Uterus (tissue), 3 donors: ENCODE measurements at regions not wholly inside any gene's neighbourhood (a gene's known extent, or its start where the extent isn't known, plus 50 kb on each side); places are given as distances from the start of the nearest gene placed in this dataset.

Source experiments
- DNase-seq, 2 donors: peaks; one replicate each; pipeline ENCODE4 v3.0.0-alpha.2; 2019 to 2020
- H3K27ac ChIP-seq, 2 donors: fragments of 200-600 bp; sonication (generic); 1 replicate in 1 of 2; 2 replicates in 1 of 2; pipeline ENCODE4 v1.5.1; 2016 to 2018
- H3K27me3 ChIP-seq, 2 donors: fragments of 200-600 bp; sonication (generic); one replicate each; pipeline ENCODE4 v1.5.1; 2018 to 2019; ENCODE audit warnings: control low read depth in 1 of 2
- H3K36me3 ChIP-seq, 2 donors: fragments of 200-600 bp; sonication (generic); one replicate each; pipeline ENCODE4 v1.5.1; 2019; ENCODE audit warnings: control low read depth in 1 of 2
- H3K4me1 ChIP-seq, 2 donors: fragments of 200-600 bp; sonication (generic); one replicate each; pipeline ENCODE4 v1.5.1; 2018 to 2019; ENCODE audit warnings: control low read depth in 1 of 2
- H3K4me3 ChIP-seq, 2 donors: fragments of 200-600 bp; sonication (generic); 1 replicate in 1 of 2; 2 replicates in 1 of 2; pipeline ENCODE4 v1.5.1; 2018 to 2019; ENCODE audit warnings: mild to moderate bottlenecking in 1 of 2
- H3K9me3 ChIP-seq, 2 donors: fragments of 200-600 bp; sonication (generic); one replicate each; pipeline ENCODE4 v1.5.1; 2019; ENCODE audit warnings: control low read depth in 1 of 2
- POLR2A ChIP-seq, 2 donors: fragments of 450-650 bp; IDR thresholded peaks; one replicate each; pipeline ENCODE4 v1.6.1; 2016; ENCODE audit warnings: antibody characterized with exemption in 2 of 2, mild to moderate bottlenecking in 1 of 2, moderate library complexity in 1 of 2
- intact Hi-C: fragments of 100-400 bp; cut with DNase I; formaldehyde crosslinking; loops from one replicate; pipeline ENCODE4 v1.15.1; 2023; ENCODE audit warnings: low total_unique reads
- TF ChIP-seq, protein P1 (sequence below), 4 experiments: fragments of 200-600 bp in 2 of 4; fragments of 450-650 bp in 2 of 4; sonication (generic) in 2 of 4; IDR thresholded peaks; one replicate each; pipeline ENCODE4 v1.5.1; 2016 to 2019; ENCODE audit warnings: antibody characterized with exemption in 4 of 4, mild to moderate bottlenecking in 2 of 4, moderate library complexity in 1 of 4
- donor health status: DM: yes; HTN: yes; CAD: no.

DNA sequence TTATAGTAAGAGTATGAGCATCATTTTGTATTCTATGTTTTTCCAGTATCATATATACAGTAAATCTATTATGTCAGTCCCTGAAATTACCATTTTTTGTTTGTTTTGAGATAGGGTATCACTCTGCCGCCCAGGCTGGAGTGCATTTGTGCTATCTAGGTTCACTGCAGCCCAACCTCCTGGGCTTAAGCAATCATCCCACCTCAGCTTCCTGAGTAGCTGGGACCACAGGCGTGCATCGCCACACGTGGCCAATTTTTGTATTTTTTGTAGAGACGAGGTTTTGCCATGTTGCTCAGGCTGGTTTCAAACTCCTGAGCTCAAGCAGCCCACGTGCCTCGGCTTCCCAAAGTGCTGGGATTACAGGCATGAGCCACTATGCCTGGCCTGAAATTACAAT is 85.6 kb downstream of the ZNF330 start:
- no peak for DNase-seq
- Histone ChIP-seq H3K27me3 (no peaks in the 10 kb centered on the region), H3K36me3 (no peaks in the 10 kb centered on the region), H3K4me1 (no peaks in the 10 kb centered on the region), H3K9me3 (no peaks in the 10 kb centered on the region), H3K27ac (no peak overlapping the region), H3K4me3 (no peak overlapping the region)
- intact Hi-C loops: no loop called here
- no peak for TF ChIP-seq POLR2A (IDR thresholded peaks at IDR 0.05)
- TF ChIP-seq, protein P1, sequence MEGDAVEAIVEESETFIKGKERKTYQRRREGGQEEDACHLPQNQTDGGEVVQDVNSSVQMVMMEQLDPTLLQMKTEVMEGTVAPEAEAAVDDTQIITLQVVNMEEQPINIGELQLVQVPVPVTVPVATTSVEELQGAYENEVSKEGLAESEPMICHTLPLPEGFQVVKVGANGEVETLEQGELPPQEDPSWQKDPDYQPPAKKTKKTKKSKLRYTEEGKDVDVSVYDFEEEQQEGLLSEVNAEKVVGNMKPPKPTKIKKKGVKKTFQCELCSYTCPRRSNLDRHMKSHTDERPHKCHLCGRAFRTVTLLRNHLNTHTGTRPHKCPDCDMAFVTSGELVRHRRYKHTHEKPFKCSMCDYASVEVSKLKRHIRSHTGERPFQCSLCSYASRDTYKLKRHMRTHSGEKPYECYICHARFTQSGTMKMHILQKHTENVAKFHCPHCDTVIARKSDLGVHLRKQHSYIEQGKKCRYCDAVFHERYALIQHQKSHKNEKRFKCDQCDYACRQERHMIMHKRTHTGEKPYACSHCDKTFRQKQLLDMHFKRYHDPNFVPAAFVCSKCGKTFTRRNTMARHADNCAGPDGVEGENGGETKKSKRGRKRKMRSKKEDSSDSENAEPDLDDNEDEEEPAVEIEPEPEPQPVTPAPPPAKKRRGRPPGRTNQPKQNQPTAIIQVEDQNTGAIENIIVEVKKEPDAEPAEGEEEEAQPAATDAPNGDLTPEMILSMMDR (IDR thresholded peaks at IDR 0.05): no peak

DNA sequence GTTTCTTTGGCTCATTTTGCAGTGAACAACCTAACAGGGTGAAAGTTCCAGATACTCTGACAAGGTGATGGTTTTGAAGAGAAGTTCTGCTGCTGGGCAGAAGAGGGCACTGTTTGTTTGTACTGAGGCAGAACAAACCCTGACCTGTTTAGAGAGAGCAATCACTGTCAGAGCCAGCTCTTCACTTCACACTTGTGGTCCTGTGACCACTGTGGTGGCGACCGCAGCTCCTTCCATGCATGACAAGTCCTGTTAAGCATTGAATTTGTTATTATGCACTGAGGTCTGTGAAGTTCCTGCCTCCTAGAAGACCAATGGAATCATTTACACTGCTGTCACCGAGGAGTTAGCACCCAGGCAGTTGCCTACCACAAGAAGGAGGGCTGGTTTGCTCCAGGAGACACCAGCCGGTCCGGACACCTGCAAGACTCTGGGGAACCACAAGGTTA is 86.6 kb downstream of the ZNF330 start:
- DNase-seq: peak; percentile 17 to 18
- H3K9me3 ChIP-seq: no peaks in the 10 kb centered on the region
- H3K27me3 ChIP-seq: no peaks in the 10 kb centered on the region
- H3K27ac ChIP-seq: no peak overlapping the region
- no peaks in the 10 kb centered on the region for H3K36me3 ChIP-seq
- H3K4me1 ChIP-seq: no peaks in the 10 kb centered on the region
- TF ChIP-seq POLR2A (IDR thresholded peaks at IDR 0.05): no peak
- TF ChIP-seq, protein P1 (IDR thresholded peaks at IDR 0.05): peak; percentile 34 to 64 (median 54)
- intact Hi-C loops: no loop called here
- H3K4me3 ChIP-seq: no peak overlapping the region

- Histone ChIP-seq H3K4me3 (no peak overlapping the region), H3K4me1 (no peaks in the 10 kb centered on the region), H3K27ac (no peak overlapping the region), H3K9me3 (no peaks in the 10 kb centered on the region), H3K36me3 (no peaks in the 10 kb centered on the region), H3K27me3 (no peaks in the 10 kb centered on the region)
- intact Hi-C loops: no loop called here
- DNase-seq: no peak
- no peak for TF ChIP-seq POLR2A (IDR thresholded peaks at IDR 0.05)
- TF ChIP-seq, protein P1 (IDR thresholded peaks at IDR 0.05): no peak
These were observed 89.2 kb downstream of the ZNF330 start for GRCh38 chr4:141309874-141310273.

DNA sequence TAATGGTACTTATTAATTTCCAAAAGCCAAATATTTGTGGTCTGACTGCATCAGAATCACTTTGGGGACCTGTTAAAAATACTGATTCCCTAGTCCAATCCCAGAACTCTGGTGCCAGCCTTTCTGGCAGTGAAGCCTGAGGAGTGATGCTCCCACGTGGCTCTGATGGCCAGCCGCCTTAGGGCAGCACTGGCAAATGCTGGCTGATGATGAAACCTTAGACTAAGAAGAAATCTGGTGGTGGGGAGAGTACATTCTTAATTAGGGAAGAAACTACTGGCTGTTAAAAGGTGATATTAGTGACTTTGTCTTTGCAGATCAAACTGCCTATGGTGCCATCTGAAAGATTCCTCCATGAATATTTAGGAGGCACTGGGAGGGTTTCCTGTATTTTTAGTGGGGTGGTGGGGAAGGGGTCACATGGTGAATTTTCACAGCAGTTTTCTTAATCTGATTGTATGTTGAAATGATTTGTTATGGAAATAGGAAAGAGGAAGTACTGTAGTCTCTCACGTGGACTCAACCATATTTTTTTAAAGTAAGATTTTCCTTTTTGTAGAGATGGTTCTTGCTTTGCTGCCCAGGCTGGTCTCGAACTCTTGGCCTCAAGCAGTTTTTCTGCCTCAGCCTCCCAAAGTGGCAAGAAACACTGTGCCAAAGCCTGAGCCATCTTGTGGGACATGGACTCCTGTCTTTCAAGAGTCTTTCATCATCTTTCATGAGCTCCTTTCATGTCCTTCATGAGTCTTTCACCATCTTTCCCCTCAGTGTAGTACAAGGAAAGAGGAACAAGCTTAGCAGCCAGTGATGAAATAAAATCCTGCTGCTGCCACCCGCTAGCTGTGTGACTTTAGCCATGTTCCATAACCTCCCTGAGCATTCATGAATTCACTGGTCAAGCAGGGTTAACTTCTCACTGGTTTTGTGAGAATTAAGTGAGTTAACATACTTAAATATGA is 90.8 kb downstream of the ZNF330 start:
- no peak for DNase-seq
- intact Hi-C loops: no loop called here
- no peaks in the 10 kb centered on the region for H3K36me3 ChIP-seq
- H3K9me3 ChIP-seq: no peaks in the 10 kb centered on the region
- H3K27me3 ChIP-seq: no peaks in the 10 kb centered on the region
- H3K4me1 ChIP-seq: no peaks in the 10 kb centered on the region
- no peak overlapping the region for H3K27ac ChIP-seq
- TF ChIP-seq, protein P1 (IDR thresholded peaks at IDR 0.05): no peak
- no peak for TF ChIP-seq POLR2A (IDR thresholded peaks at IDR 0.05)
- H3K4me3 ChIP-seq: no peak overlapping the region

DNA sequence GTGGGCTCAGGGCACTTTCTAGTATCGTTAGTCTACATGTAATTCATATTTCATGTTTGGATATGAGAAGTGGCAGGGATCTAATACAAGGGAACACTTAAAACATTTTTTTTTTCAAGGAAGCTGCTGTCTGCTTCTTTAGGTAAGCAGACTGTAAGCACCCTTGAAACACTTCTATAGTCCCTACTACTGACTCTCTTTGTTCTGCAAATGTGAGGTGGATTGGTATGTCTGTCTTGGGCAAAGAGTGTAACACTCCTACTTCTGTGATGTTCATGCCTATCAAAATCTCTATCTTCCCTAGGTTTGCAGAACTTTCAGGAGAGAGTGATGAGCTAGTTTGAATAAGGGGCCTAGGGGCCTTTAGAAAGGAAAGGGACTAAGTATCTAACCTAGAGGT is 93.9 kb downstream of the ZNF330 start:
- TF ChIP-seq POLR2A (IDR thresholded peaks at IDR 0.05): no peak
- TF ChIP-seq, protein P1 (IDR thresholded peaks at IDR 0.05): no peak
- Histone ChIP-seq H3K27me3 (no peaks in the 10 kb centered on the region), H3K36me3 (no peaks in the 10 kb centered on the region), H3K27ac (no peak overlapping the region), H3K4me1 (no peaks in the 10 kb centered on the region), H3K4me3 (no peak overlapping the region), H3K9me3 (no peaks in the 10 kb centered on the region)
- intact Hi-C loops: no loop called here
- no peak for DNase-seq
